ENCODE measurements at regions not wholly inside any gene's neighbourhood (a gene's known extent, or its start where the extent isn't known, plus 50 kb on each side); places are given as distances from the start of the nearest gene placed in this dataset.

GRCh38 chr6:23650676-23651075 lies 475.3 kb upstream of the NRSN1 start:
- no peaks in the 10 kb centered on the region for H3K36me3 Mint-ChIP-seq (ENCODE audit: insufficient read depth in 1 of 3, low read depth in 3 of 3)
- no peak overlapping the region for H3K9ac ChIP-seq (ENCODE audit: extremely low read depth, insufficient read length, low read length)
- H3K4me3 Mint-ChIP-seq: no peak overlapping the region
- no peaks in the 10 kb centered on the region for H3K79me2 ChIP-seq (ENCODE audit: insufficient read depth, low read length)
- H4K5ac ChIP-seq (ENCODE audit: insufficient read length, low read depth, low read length): no peak overlapping the region
- H2BK120ac ChIP-seq (ENCODE audit: low read depth, low read length, poor library complexity, severe bottlenecking): no peak overlapping the region
- H3K4me1 Mint-ChIP-seq: no peaks in the 10 kb centered on the region
- no peak overlapping the region for H3K56ac ChIP-seq (ENCODE audit: insufficient read length, low read depth, low read length)
- H2BK5ac ChIP-seq (ENCODE audit: insufficient read length, low read length): no peak overlapping the region
- H2BK15ac ChIP-seq (ENCODE audit: low read depth, low read length): no peak overlapping the region
- no peak overlapping the region for H2BK12ac ChIP-seq (ENCODE audit: insufficient read length, low read depth, low read length)
- no peak overlapping the region for H3K4me2 ChIP-seq (ENCODE audit: insufficient read depth, insufficient read length, low read length)
- no peak overlapping the region for H3T11ph ChIP-seq (ENCODE audit: low read length)
- H3K9me3 Mint-ChIP-seq: no peaks in the 10 kb centered on the region
- H3K4me1 ChIP-seq (ENCODE audit: insufficient read depth, low read length): no peaks in the 10 kb centered on the region
- H3K23me2 ChIP-seq (ENCODE audit: insufficient read length, low read depth, low read length, poor library complexity, severe bottlenecking): no peaks in the 10 kb centered on the region
- H3K4ac ChIP-seq (ENCODE audit: low read depth, low read length): no peak overlapping the region
- TF ChIP-seq, protein P1, sequence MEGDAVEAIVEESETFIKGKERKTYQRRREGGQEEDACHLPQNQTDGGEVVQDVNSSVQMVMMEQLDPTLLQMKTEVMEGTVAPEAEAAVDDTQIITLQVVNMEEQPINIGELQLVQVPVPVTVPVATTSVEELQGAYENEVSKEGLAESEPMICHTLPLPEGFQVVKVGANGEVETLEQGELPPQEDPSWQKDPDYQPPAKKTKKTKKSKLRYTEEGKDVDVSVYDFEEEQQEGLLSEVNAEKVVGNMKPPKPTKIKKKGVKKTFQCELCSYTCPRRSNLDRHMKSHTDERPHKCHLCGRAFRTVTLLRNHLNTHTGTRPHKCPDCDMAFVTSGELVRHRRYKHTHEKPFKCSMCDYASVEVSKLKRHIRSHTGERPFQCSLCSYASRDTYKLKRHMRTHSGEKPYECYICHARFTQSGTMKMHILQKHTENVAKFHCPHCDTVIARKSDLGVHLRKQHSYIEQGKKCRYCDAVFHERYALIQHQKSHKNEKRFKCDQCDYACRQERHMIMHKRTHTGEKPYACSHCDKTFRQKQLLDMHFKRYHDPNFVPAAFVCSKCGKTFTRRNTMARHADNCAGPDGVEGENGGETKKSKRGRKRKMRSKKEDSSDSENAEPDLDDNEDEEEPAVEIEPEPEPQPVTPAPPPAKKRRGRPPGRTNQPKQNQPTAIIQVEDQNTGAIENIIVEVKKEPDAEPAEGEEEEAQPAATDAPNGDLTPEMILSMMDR (conservative IDR thresholded peaks at IDR 0.05): no peak
- H3K27ac ChIP-seq (ENCODE audit: insufficient read length, low read depth, low read length): no peak overlapping the region
- no peak overlapping the region for H2BK20ac ChIP-seq (ENCODE audit: low read depth, low read length, poor library complexity, severe bottlenecking)
- H3K9me3 ChIP-seq (ENCODE audit: control insufficient read depth, low read depth, low read length): no peaks in the 10 kb centered on the region
- H3K79me1 ChIP-seq (ENCODE audit: insufficient read depth, low read depth, low read length, poor library complexity, severe bottlenecking): no peaks in the 10 kb centered on the region
- no peak overlapping the region for H2AFZ ChIP-seq (ENCODE audit: low read length)
- no peak overlapping the region for H3K18ac ChIP-seq (ENCODE audit: insufficient read length, low read depth, low read length)
- H4K8ac ChIP-seq (replicated peaks; ENCODE audit: insufficient read length, low read depth, low read length): no peak overlapping the region
- no peaks in the 10 kb centered on the region for H3K27me3 Mint-ChIP-seq (ENCODE audit: low read depth)
- H3K27ac Mint-ChIP-seq: no peak overlapping the region
- H3K23ac ChIP-seq (ENCODE audit: insufficient read length, low read depth, low read length): no peak overlapping the region
- H2AK5ac ChIP-seq (ENCODE audit: insufficient read length, low read length): no peak overlapping the region
- no peak overlapping the region for H4K91ac ChIP-seq (ENCODE audit: insufficient read length, low read depth, low read length)
- DNase-seq: no peak
- no peaks in the 10 kb centered on the region for H4K20me1 ChIP-seq (ENCODE audit: control insufficient read depth, insufficient read depth, insufficient read length)
- no peak overlapping the region for H3K14ac ChIP-seq (ENCODE audit: insufficient read depth, low read length)
- H3K27me3 ChIP-seq (ENCODE audit: insufficient read depth, low read length): no peaks in the 10 kb centered on the region
- WGBS (ENCODE audit: extremely low coverage, insufficient read length, low lambda C conversion rate): no CpG with 5 or more reads among the region's 5 CpGs
